WTC11 (cell line): ENCODE measurements at regions not wholly inside any gene's neighbourhood (a gene's known extent, or its start where the extent isn't known, plus 50 kb on each side); places are given as distances from the start of the nearest gene placed in this dataset.

ENCODE experiments used
- ATAC-seq: fragments of 200-7000 bp; cut with Tn5 transposase; 2 replicates; pipeline ENCODE4 v1.10.0; 2021; ENCODE audit warnings: mild to moderate bottlenecking, moderate library complexity
- CTCF ChIA-PET: fragments of 300-600 bp; sonication (Branson Sonifier 250); formaldehyde crosslinking; loops from one replicate; lab custom pipeline; 2021; ENCODE audit warnings: antibody characterized with exemption; lab: Charles Lee
- POLR2A ChIA-PET: fragments of 350-600 bp; sonication (Branson Sonifier 250); formaldehyde crosslinking; loops from one replicate; lab custom pipeline; 2021; ENCODE audit warnings: antibody characterized with exemption; lab: Charles Lee
- DNase-seq: peaks from one replicate; pipeline ENCODE4 v3.0.0; 2021; ENCODE audit warnings: low spot score
- H3K27ac Mint-ChIP-seq: 2 replicates; pipeline ENCODE4 v1.8.0; 2021; ENCODE audit warnings: mixed read lengths
- H3K27me3 Mint-ChIP-seq: 2 replicates; pipeline ENCODE4 v1.8.0; 2021; ENCODE audit warnings: low read depth, mild to moderate bottlenecking, moderate library complexity, mixed read lengths
- H3K36me3 Mint-ChIP-seq: 2 replicates; pipeline ENCODE4 v1.8.0; 2021; ENCODE audit warnings: mixed read lengths
- H3K4me1 Mint-ChIP-seq: 2 replicates; pipeline ENCODE4 v1.8.0; 2022; ENCODE audit warnings: mixed read lengths
- H3K4me3 Mint-ChIP-seq: 2 replicates; pipeline ENCODE4 v1.8.0; 2021; ENCODE audit warnings: mild to moderate bottlenecking, moderate library complexity, mixed read lengths
- H3K9me3 Mint-ChIP-seq: 2 replicates; pipeline ENCODE4 v1.8.0; 2021; ENCODE audit warnings: mixed read lengths
- ATF2 ChIP-seq: sonication (generic); formaldehyde crosslinking; IDR thresholded peaks from 2 replicates; pipeline ENCODE4 v1.8.1; 2022; ENCODE audit warnings: low read depth, missing genetic modification reagents, borderline replicate concordance
- ATF3 ChIP-seq: sonication (generic); formaldehyde crosslinking; conservative IDR thresholded peaks from 2 replicates; pipeline ENCODE4 v1.8.1; 2022; ENCODE audit warnings: mild to moderate bottlenecking, missing genetic modification reagents
- CREB1 ChIP-seq: sonication (generic); formaldehyde crosslinking; IDR thresholded peaks from 2 replicates; pipeline ENCODE4 v1.8.0; 2023; ENCODE audit warnings: mild to moderate bottlenecking, missing genetic modification reagents
- ELF4 ChIP-seq: sonication (generic); formaldehyde crosslinking; IDR thresholded peaks from 2 replicates; pipeline ENCODE4 v1.8.1; 2022; ENCODE audit warnings: low read depth, mild to moderate bottlenecking, moderate library complexity, missing genetic modification reagents
- EMX1 ChIP-seq: fragments of 250-450 bp; sonication (Bioruptor Pico); IDR thresholded peaks from 2 replicates; pipeline ENCODE4 v1.8.0; 2021; ENCODE audit warnings: mild to moderate bottlenecking
- ETV6 ChIP-seq: sonication (generic); formaldehyde crosslinking; IDR thresholded peaks from 2 replicates; pipeline ENCODE4 v1.8.1; 2022; ENCODE audit warnings: mild to moderate bottlenecking, missing genetic modification reagents
- FOXK1 ChIP-seq: sonication (generic); formaldehyde crosslinking; IDR thresholded peaks from 2 replicates; pipeline ENCODE4 v1.8.0; 2022; ENCODE audit warnings: mild to moderate bottlenecking, moderate library complexity, missing genetic modification reagents
- FOXP4 ChIP-seq: sonication (generic); formaldehyde crosslinking; IDR thresholded peaks from 2 replicates; pipeline ENCODE4 v1.8.0; 2022; ENCODE audit warnings: mild to moderate bottlenecking, missing genetic modification reagents
- GRHL2 ChIP-seq: fragments of 250-450 bp; sonication (Bioruptor Pico); IDR thresholded peaks from 2 replicates; pipeline ENCODE4 v1.8.0; 2022; ENCODE audit warnings: mild to moderate bottlenecking, moderate library complexity; ENCODE audit not compliant: insufficient replicate concordance, severe bottlenecking
- HMGA2 ChIP-seq: fragments of 250-450 bp; sonication (Bioruptor Pico); IDR thresholded peaks from 2 replicates; pipeline ENCODE4 v1.4.0; 2021; ENCODE audit warnings: mild to moderate bottlenecking, moderate library complexity
- MAX ChIP-seq: sonication (generic); formaldehyde crosslinking; IDR thresholded peaks from 2 replicates; pipeline ENCODE4 v1.8.0; 2022; ENCODE audit warnings: mild to moderate bottlenecking, missing genetic modification reagents
- NR3C1 ChIP-seq: sonication (generic); formaldehyde crosslinking; conservative IDR thresholded peaks from 2 replicates; pipeline ENCODE4 v1.8.1; 2023; ENCODE audit warnings: low read depth, mild to moderate bottlenecking, missing genetic modification reagents
- PRDM15 ChIP-seq: sonication (generic); formaldehyde crosslinking; IDR thresholded peaks from 2 replicates; pipeline ENCODE4 v1.8.0; 2022; ENCODE audit warnings: missing genetic modification reagents
- PREB ChIP-seq: sonication (generic); formaldehyde crosslinking; IDR thresholded peaks from 2 replicates; pipeline ENCODE4 v1.8.1; 2022; ENCODE audit warnings: mild to moderate bottlenecking, missing genetic modification reagents, moderate library complexity, borderline replicate concordance
- TCF7 ChIP-seq: sonication (generic); formaldehyde crosslinking; IDR thresholded peaks from 2 replicates; pipeline ENCODE4 v1.8.0; 2022; ENCODE audit warnings: mild to moderate bottlenecking, low read depth, missing genetic modification reagents, moderate library complexity
- TEAD4 ChIP-seq: sonication (generic); formaldehyde crosslinking; IDR thresholded peaks from 2 replicates; pipeline ENCODE4 v1.8.0; 2022; ENCODE audit warnings: mild to moderate bottlenecking, missing genetic modification reagents
- ZNF281 ChIP-seq: sonication (generic); formaldehyde crosslinking; IDR thresholded peaks from 2 replicates; pipeline ENCODE4 v1.8.0; 2023; ENCODE audit warnings: mild to moderate bottlenecking, missing genetic modification reagents
- ZNF317 ChIP-seq: sonication (generic); formaldehyde crosslinking; IDR thresholded peaks from 2 replicates; pipeline ENCODE4 v1.8.1; 2023; ENCODE audit warnings: low read depth, mild to moderate bottlenecking, moderate library complexity, missing genetic modification reagents, borderline replicate concordance
- ZNF671 ChIP-seq: fragments of 250-450 bp; sonication (Bioruptor Pico); IDR thresholded peaks from 2 replicates; pipeline ENCODE4 v1.8.0; 2021; ENCODE audit warnings: mild to moderate bottlenecking

- TF ChIP-seq ATF3 (CRISPR knock-in tag) = no peak
- no peak for TF ChIP-seq ELF4 (CRISPR knock-in tag)
- no peak for TF ChIP-seq FOXK1 (CRISPR knock-in tag)
- H3K4me3 Mint-ChIP-seq = no peak overlapping the region
- ChIA-PET POLR2A (no interaction called here), CTCF (no interaction called here)
- H3K27me3 Mint-ChIP-seq = no peaks in the 10 kb centered on the region
- ATAC-seq (no peak), DNase-seq (no peak)
- H3K36me3 Mint-ChIP-seq = no peaks in the 10 kb centered on the region
- H3K4me1 Mint-ChIP-seq = peaks cover 11% of the 10 kb centered on the region
- no peaks in the 10 kb centered on the region for H3K9me3 Mint-ChIP-seq
- H3K27ac Mint-ChIP-seq = no peak overlapping the region
Observed at GRCh38 chr6:18048953-18049630, 61.7 kb upstream of the KIF13A start.

GRCh38 chr6:18047406-18047805 lies 60.0 kb upstream of the KIF13A start:
- no peak for ATAC-seq
- H3K27ac Mint-ChIP-seq = no peak overlapping the region

More at GRCh38 chr6:18047406-18047805, 60.0 kb upstream of the KIF13A start:
- H3K4me3 Mint-ChIP-seq = no peak overlapping the region
- CTCF ChIA-PET = interaction anchor here (1.4 kb wide), 1 partner anchor 74 kb away, joined by 3 read pairs; no protein-coding TSS in a partner anchor
- TF ChIP-seq EMX1 (no peak), ATF3 (CRISPR knock-in tag) (no peak), FOXP4 (CRISPR knock-in tag) (no peak), HMGA2 (CRISPR knock-in tag) (no peak), TEAD4 (CRISPR knock-in tag) (no peak), NR3C1 (no peak), ETV6 (CRISPR knock-in tag) (no peak), GRHL2 (CRISPR knock-in tag) (no peak), ZNF281 (no peak), TCF7 (CRISPR knock-in tag) (no peak), ZNF317 (CRISPR knock-in tag) (no peak), CREB1 (CRISPR knock-in tag) (no peak), ZNF671 (CRISPR knock-in tag) (no peak), ATF2 (CRISPR knock-in tag) (no peak), MAX (CRISPR knock-in tag) (no peak), PRDM15 (CRISPR knock-in tag) (no peak), PREB (no peak)
- H3K36me3 Mint-ChIP-seq = no peaks in the 10 kb centered on the region
- no peaks in the 10 kb centered on the region for H3K9me3 Mint-ChIP-seq
- no peak for DNase-seq
- no peaks in the 10 kb centered on the region for H3K27me3 Mint-ChIP-seq
- H3K4me1 Mint-ChIP-seq = peaks cover 20% of the 10 kb centered on the region
- POLR2A ChIA-PET = no interaction called here
